ENCODE measurements at regions not wholly inside any gene's neighbourhood (a gene's known extent, or its start where the extent isn't known, plus 50 kb on each side); places are given as distances from the start of the nearest gene placed in this dataset.
"Not testable (repeated sequence)": the region's sequence is repeated elsewhere in the genome, so short reads cannot be mapped to it uniquely, and the experiment has no call there.

DNA sequence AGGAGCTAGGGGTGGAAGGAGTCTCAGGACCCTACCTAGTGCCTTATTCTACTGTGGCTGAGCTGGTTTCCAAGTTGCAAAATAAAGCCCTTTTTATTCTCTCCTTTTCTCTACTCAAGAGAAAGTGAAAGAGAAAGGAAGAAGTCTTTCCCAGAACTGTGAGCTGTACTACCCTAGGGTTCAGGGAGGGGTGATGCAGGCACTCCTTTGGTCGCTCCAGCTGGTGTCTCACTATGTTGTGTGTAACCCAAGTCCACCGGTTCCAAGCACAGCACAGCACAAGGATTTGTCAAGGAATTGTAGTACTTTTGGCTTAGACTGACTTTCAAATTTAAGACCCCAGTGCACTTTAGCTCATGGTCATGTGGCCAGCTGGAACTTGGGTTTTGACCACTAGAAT lies 1721.7 kb downstream of the OTOL1 start:
- Mint-ChIP-seq H3K9me3 (peaks cover 23% of the 10 kb centered on the region), H3K27me3 (no peaks in the 10 kb centered on the region), H3K4me1 (ENCODE audit: low read depth in 2 of 2) (no peaks in the 10 kb centered on the region), H3K27ac (no peak overlapping the region), H3K36me3 (no peaks in the 10 kb centered on the region), H3K4me3 (no peak overlapping the region)
- ATAC-seq, result no peak
- DNase-seq (ENCODE audit: low spot score), result no peak

DNA sequence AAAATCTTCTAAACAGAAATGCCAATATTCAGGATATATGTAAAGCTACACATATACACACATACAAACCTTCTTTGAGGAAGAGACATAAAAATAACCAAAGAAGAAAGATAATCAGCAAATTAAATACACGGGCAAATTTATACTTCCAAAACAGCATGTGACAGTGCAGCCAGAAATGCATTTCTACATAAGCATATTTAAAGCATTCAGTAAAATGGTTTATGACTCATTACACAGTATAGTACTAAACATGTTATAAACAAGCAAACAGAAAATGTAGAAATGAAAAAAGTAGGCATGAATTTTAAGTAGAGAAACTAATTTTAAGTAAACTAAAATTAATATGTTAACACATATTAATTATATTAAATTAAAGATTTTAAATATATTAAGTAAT lies 1717.2 kb downstream of the OTOL1 start:
- peaks cover 13% of the 10 kb centered on the region for H3K9me3 Mint-ChIP-seq
- no peak overlapping the region for H3K4me3 Mint-ChIP-seq

DNA sequence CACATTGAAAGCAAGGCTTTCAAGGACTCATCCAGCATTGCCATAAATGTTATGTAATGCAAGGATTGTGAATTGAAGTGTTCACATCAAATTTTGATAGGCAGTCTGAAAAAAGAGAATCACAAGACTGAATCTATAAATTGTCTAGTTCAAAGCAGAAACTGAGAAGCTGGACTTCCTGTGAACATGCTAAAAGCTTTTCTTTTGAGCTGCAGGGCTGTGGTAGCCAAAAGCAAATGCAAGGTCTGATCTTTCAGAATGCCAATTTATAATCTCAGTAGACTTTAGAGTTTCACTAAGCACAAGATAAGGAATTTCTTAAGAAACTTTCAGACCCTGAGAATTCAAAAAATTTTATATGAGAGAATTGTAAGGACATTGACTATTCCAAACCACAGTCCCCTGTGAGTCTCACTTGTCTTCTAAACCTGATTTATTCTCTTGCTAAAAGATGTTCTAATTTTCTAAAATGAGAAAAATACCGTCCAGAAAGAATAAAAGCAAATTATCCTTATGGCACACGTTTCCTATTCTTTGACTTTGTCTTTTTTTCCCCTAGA lies 1700.3 kb downstream of the OTOL1 start:
- no peak for ATAC-seq
- DNase-seq (ENCODE audit: low spot score), result no peak
- H3K27me3 Mint-ChIP-seq, result no peaks in the 10 kb centered on the region
- H3K36me3 Mint-ChIP-seq, result no peaks in the 10 kb centered on the region
- peaks cover 12% of the 10 kb centered on the region for H3K9me3 Mint-ChIP-seq
- H3K4me3 Mint-ChIP-seq, result no peak overlapping the region
- H3K4me1 Mint-ChIP-seq (ENCODE audit: low read depth in 2 of 2), result no peaks in the 10 kb centered on the region
- no peak overlapping the region for H3K27ac Mint-ChIP-seq

More for the DNA sequence above, 1717.2 kb downstream of the OTOL1 start:
- H3K27ac Mint-ChIP-seq, result no peak overlapping the region
- no peak for ATAC-seq
- H3K27me3 Mint-ChIP-seq, result no peaks in the 10 kb centered on the region
- H3K4me1 Mint-ChIP-seq (ENCODE audit: low read depth in 2 of 2), result no peaks in the 10 kb centered on the region
- no peaks in the 10 kb centered on the region for H3K36me3 Mint-ChIP-seq
- DNase-seq (ENCODE audit: low spot score), result no peak

DNA sequence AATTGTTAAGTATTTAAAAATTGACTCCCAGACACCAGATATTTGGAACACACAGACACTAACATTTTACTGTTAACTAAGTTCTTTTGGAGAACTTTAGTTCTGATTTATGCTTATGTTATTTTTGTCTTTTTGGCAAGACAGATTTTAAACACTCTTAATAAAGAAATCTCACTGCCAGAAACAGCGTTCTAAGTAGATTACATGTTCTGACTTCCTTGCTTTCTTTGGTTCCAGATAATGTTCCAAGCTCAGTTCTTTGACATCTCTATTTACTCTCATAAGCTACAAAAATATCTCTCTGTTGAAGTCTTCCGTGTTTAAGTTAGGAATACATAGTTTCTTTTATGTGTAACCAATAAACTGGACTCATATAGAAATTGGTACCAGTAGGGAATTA lies 1699.6 kb downstream of the OTOL1 start:
- Mint-ChIP-seq H3K9me3 (peaks cover 12% of the 10 kb centered on the region), H3K4me1 (ENCODE audit: low read depth in 2 of 2) (no peaks in the 10 kb centered on the region), H3K27me3 (no peaks in the 10 kb centered on the region), H3K4me3 (no peak overlapping the region), H3K36me3 (no peaks in the 10 kb centered on the region), H3K27ac (no peak overlapping the region)
- DNase-seq (ENCODE audit: low spot score) (no peak), ATAC-seq (no peak)

DNA sequence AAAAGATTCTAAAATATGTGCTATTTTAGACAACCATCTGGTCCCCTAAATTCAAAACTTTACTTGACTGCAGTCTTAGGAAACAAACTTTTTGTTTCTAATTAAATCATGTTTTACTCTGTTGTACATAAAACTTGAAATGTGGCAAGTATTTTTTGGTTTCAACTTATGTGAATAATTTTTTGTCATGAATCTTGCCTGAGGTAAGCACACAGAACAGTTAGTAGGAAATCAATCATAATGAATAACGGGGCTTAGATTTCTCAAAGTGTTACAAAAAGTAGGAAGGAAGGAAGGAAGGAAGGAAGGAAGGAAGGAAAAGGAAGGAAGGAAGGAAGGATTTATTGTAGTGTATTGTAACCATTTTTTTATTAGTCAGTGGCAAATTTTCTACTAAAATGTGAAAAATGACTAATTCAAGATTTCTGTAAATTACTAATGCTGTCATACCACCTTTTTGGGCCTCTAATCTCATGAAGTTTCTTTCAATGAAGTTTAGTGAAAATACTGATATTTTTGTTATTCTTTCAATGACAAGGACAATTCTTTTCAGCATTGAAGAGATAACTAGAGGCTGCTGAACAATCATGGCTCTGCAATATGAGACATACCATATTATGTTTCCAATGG lies 1689.2 kb downstream of the OTOL1 start:
- H3K27ac Mint-ChIP-seq, result no peak overlapping the region
- DNase-seq (ENCODE audit: low spot score) (no peak), ATAC-seq (no peak)
- peaks cover 6% of the 10 kb centered on the region for H3K36me3 Mint-ChIP-seq
- no peaks in the 10 kb centered on the region for H3K4me1 Mint-ChIP-seq (ENCODE audit: low read depth in 2 of 2)
- no peak overlapping the region for H3K4me3 Mint-ChIP-seq
- H3K27me3 Mint-ChIP-seq, result no peaks in the 10 kb centered on the region
- H3K9me3 Mint-ChIP-seq, result peaks cover 14% of the 10 kb centered on the region

DNA sequence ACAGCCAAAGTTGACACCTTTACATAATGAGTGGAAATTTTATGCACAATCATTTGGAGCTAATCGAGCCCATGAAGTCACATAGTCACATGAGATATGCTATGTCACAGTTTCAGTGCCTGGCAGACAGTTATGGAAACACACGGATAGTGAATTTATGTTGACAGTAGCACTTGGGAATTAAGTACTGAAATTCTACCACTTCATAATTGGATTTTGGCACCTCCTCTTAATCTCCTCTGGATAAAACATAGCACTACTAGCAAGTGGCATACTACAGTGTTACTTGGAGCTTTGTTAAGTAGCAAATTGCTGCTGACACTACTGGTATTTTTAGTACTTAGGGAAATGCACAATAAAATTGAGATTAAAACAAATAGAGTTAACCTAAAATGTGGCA lies 1679.4 kb downstream of the OTOL1 start:
- H3K4me3 Mint-ChIP-seq, result no peak overlapping the region
- no peaks in the 10 kb centered on the region for H3K4me1 Mint-ChIP-seq (ENCODE audit: low read depth in 2 of 2)
- peaks cover 10% of the 10 kb centered on the region for H3K36me3 Mint-ChIP-seq
- peaks cover 31% of the 10 kb centered on the region for H3K9me3 Mint-ChIP-seq
- DNase-seq (ENCODE audit: low spot score) (no peak), ATAC-seq (no peak)
- H3K27me3 Mint-ChIP-seq, result no peaks in the 10 kb centered on the region
- H3K27ac Mint-ChIP-seq, result no peak overlapping the region

DNA sequence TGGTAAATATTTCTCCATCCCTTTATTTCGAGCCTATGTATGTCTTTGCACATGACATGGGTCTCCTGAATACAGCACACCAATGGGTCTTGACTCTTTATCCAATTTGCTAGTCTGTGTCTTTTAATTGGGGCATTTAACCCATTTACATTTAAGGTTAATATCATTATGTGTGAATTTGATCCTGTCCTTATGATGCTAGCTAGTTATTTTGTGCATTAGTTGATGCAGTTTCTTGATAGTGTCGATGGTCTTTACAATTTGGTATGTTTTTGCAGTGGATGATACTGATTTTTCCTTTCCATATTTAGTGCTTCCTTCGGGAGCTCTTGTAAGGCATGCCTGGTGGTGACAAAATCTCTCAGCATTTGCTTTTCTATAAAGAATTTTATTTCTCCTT lies 1675.9 kb downstream of the OTOL1 start:
- Mint-ChIP-seq H3K36me3 (peaks cover 10% of the 10 kb centered on the region), H3K9me3 (peaks cover 26% of the 10 kb centered on the region)
- not testable (repeated sequence) for DNase-seq (ENCODE audit: low spot score); H3K4me1 Mint-ChIP-seq (ENCODE audit: low read depth in 2 of 2); H3K27ac Mint-ChIP-seq; ATAC-seq; H3K27me3 Mint-ChIP-seq; H3K4me3 Mint-ChIP-seq

DNA sequence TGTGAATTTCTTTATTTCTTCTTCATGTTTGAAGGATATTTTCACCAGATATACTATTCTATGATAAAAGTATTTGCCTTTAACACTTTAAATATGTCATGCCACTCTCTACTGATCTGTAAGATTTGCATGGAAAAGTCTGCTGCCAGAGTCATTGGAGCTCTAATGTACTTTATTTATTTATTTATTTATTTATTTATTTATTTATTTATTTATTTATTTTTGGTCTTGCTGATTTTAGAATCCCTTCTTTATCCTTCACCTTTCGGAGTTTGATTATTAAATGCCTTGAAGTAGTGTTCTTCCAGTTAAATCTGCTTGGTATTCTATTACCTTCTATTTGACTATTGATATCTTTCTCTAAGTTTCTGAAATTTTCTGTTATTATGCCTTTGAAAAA lies 1669.6 kb downstream of the OTOL1 start:
- no peak overlapping the region for H3K27ac Mint-ChIP-seq
- no peak overlapping the region for H3K4me3 Mint-ChIP-seq
- DNase-seq (ENCODE audit: low spot score) (no peak), ATAC-seq (no peak)
- H3K9me3 Mint-ChIP-seq, result peaks cover 23% of the 10 kb centered on the region
- no peaks in the 10 kb centered on the region for H3K27me3 Mint-ChIP-seq
- H3K36me3 Mint-ChIP-seq, result peaks cover 15% of the 10 kb centered on the region
- H3K4me1 Mint-ChIP-seq (ENCODE audit: low read depth in 2 of 2), result no peaks in the 10 kb centered on the region

DNA sequence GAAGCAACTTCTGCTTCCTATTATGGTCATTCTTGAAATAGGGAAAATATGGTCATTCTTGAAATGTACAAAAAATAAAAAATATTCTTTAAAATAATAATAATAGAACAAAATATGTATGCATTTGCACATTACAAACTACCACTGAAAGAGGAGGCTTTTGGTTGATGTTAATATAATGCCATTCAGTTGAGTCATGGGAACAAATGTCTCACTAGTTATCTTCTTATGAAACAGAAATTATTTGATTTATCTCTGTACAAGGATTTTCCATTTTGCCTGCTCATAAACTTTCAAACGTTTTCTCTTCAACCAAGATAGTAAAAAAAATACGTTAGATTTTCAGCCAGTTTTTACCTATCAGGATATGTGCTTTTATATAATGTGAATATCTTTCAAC lies 1662.7 kb downstream of the OTOL1 start:
- Mint-ChIP-seq H3K27me3 (no peaks in the 10 kb centered on the region), H3K36me3 (peaks cover 11% of the 10 kb centered on the region), H3K9me3 (peaks cover 8% of the 10 kb centered on the region), H3K4me1 (ENCODE audit: low read depth in 2 of 2) (no peaks in the 10 kb centered on the region), H3K4me3 (no peak overlapping the region), H3K27ac (no peak overlapping the region)
- ATAC-seq, result no peak
- no peak for DNase-seq (ENCODE audit: low spot score)

DNA sequence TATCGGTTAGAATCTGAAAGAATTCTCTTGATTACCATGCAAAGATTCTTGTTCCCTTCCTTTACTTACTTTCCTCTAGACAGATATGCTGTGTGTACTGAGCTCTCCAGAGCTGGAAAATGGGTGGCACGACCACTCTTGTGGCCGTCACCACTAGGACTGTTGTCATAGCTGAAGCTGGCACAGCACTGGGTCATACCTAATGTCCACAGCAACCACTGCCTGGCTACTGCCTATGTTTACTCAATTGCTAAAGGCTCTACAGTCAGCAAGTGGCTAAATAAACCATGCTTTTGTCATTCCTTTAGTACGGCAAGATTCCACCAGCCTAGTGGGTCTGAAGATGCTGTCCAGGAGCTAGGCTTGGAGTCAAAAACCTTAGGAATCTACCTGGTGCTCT lies 1643.0 kb downstream of the OTOL1 start:
- Mint-ChIP-seq H3K27ac (no peak overlapping the region), H3K9me3 (peaks cover 17% of the 10 kb centered on the region), H3K4me1 (ENCODE audit: low read depth in 2 of 2) (no peaks in the 10 kb centered on the region), H3K4me3 (no peak overlapping the region), H3K27me3 (no peaks in the 10 kb centered on the region), H3K36me3 (peaks cover 12% of the 10 kb centered on the region)
- DNase-seq (ENCODE audit: low spot score), result no peak
- no peak for ATAC-seq

DNA sequence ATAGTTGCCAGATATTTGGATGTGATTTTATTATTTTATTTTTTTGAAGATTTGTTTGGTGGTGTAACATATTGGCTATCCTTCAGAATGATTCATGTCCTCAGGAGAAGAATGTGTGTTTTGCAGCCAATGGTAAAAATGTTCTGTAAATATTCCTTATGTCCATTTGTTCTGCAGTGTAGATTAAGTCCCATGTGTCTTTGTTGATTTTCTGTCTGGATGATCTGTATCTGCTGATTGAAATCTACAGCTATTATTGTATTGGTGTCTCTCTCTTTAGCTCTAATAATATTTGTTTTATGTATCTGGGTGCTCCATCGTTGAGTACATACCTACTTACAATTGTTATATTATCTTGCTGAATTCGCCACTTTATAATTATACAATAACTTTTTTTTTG lies 1641.7 kb downstream of the OTOL1 start:
- no peak overlapping the region for H3K4me3 Mint-ChIP-seq

DNA sequence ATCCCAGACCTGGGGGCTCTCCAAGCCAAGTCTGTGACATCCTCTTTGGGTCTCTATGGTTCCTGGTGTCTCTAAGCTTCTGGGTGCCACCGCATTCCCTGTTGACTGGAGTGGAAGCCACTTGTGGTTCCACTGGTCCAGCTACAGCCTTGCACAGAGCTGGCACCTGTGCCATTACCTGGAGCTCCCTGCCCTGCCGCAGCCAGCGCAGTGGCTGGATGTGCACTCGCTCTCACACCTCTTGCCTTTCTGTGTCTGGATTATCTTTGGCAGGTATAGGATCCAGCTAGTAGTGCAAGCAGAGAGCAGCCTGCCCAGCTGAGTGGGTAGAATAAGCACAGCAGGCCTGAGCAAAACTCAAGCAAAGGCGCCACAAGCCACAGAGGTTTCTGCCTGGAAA lies 1635.5 kb downstream of the OTOL1 start:
- no peaks in the 10 kb centered on the region for H3K4me1 Mint-ChIP-seq (ENCODE audit: low read depth in 2 of 2)
- no peaks in the 10 kb centered on the region for H3K27me3 Mint-ChIP-seq
- H3K9me3 Mint-ChIP-seq, result peaks cover 12% of the 10 kb centered on the region
- no peak overlapping the region for H3K4me3 Mint-ChIP-seq
- ATAC-seq (no peak), DNase-seq (ENCODE audit: low spot score) (no peak)
- peaks cover 7% of the 10 kb centered on the region for H3K36me3 Mint-ChIP-seq
- H3K27ac Mint-ChIP-seq, result no peak overlapping the region

More for the DNA sequence above, 1641.7 kb downstream of the OTOL1 start:
- H3K9me3 Mint-ChIP-seq, result peaks cover 17% of the 10 kb centered on the region
- H3K4me1 Mint-ChIP-seq (ENCODE audit: low read depth in 2 of 2), result no peaks in the 10 kb centered on the region
- DNase-seq (ENCODE audit: low spot score) (no peak), ATAC-seq (no peak)
- H3K27me3 Mint-ChIP-seq, result no peaks in the 10 kb centered on the region
- peaks cover 12% of the 10 kb centered on the region for H3K36me3 Mint-ChIP-seq
- no peak overlapping the region for H3K27ac Mint-ChIP-seq

DNA sequence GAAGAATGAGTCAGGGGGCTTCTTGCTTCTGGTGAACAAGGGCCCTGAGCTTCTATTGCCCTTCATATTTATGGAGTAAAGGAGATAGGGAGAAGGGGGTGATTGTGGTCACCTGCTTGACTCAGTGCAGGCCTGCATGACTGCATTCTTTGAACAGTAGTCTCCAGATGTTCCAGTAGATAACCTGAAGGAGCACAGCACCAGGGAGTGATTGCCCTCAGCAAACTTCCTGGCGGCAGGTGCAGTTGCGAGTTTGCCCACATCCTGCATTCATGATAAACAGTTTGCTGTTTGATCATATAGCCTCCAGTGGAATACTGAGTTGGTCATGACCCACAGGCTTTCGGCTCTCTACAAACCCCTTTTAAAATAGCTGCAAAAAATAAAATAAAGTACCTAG lies 1632.7 kb downstream of the OTOL1 start:
- Mint-ChIP-seq H3K4me1 (ENCODE audit: low read depth in 2 of 2) (no peaks in the 10 kb centered on the region), H3K36me3 (peaks cover 14% of the 10 kb centered on the region), H3K9me3 (peaks cover 18% of the 10 kb centered on the region), H3K27ac (no peak overlapping the region), H3K27me3 (no peaks in the 10 kb centered on the region), H3K4me3 (no peak overlapping the region)
- no peak for DNase-seq (ENCODE audit: low spot score)
- no peak for ATAC-seq

DNA sequence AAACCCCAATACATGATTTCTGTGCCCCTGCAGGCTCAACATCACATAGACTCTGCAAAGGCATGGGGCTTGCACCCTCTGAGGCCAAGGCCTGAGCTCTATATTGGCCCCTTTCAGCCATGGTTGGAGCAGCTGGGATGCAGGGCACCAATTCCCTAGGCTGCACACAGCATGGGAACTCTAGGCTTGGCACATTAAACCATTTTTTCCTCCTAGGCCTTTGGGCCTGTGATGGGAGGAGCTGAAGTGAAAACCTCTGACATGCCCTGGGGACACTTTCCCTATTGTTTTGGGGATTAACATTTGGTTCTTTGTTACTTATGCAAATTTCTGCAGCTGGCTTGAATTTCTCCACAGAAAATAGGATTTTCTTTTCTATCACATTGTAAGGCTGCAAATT lies 1629.5 kb downstream of the OTOL1 start:
- ATAC-seq, result no peak
- no peak overlapping the region for H3K4me3 Mint-ChIP-seq
- no peaks in the 10 kb centered on the region for H3K4me1 Mint-ChIP-seq (ENCODE audit: low read depth in 2 of 2)
- peaks cover 14% of the 10 kb centered on the region for H3K36me3 Mint-ChIP-seq
- peaks cover 17% of the 10 kb centered on the region for H3K9me3 Mint-ChIP-seq
- H3K27ac Mint-ChIP-seq, result no peak overlapping the region
- no peak for DNase-seq (ENCODE audit: low spot score)
- no peaks in the 10 kb centered on the region for H3K27me3 Mint-ChIP-seq

All from natural killer cell treated with Interleukin-12 subunit alpha and Interleukin-12 subunit beta and Interleukin-15 and Interleukin-18, amount 100 ng/mL, for 72 hours (primary cell).